ENCODE measurements at regions not wholly inside any gene's neighbourhood (a gene's known extent, or its start where the extent isn't known, plus 50 kb on each side); places are given as distances from the start of the nearest gene placed in this dataset.

- DNase-seq: no peak
Measured at GRCh38 chr2:212596276-212596675, 57.7 kb upstream of the ERBB4 start.

GRCh38 chr2:212595036-212595654 lies 56.5 kb upstream of the ERBB4 start:
- no peak for DNase-seq

- no peak for DNase-seq
Measured at GRCh38 chr2:212592695-212593094, 54.1 kb upstream of the ERBB4 start.
